PC-9 (cell line): ENCODE measurements at regions not wholly inside any gene's neighbourhood (a gene's known extent, or its start where the extent isn't known, plus 50 kb on each side); places are given as distances from the start of the nearest gene placed in this dataset.

Source experiments
- CTCF ChIP-seq: fragments of 200-600 bp; sonication (generic); conservative IDR thresholded peaks from 2 replicates; pipeline ENCODE4 v1.6.1; 2017; ENCODE audit warnings: mixed run types, antibody characterized with exemption, mild to moderate bottlenecking, moderate library complexity
- EZH2 ChIP-seq: fragments of 200-600 bp; sonication (generic); IDR thresholded peaks from 2 replicates; pipeline ENCODE4 v1.8.0; 2017; ENCODE audit warnings: antibody characterized with exemption, low read depth

GRCh38 chr1:93743465-93743864, 61.8 kb upstream of the BCAR3 start:
- no peak for TF ChIP-seq CTCF
- no peak for TF ChIP-seq EZH2
